ENCODE measurements at regions not wholly inside any gene's neighbourhood (a gene's known extent, or its start where the extent isn't known, plus 50 kb on each side); places are given as distances from the start of the nearest gene placed in this dataset.
A peak's percentile ranks its signal among the peaks of the same experiment; 100 is the strongest.

GRCh38 chr16:9687737-9688319 is 494.4 kb downstream of the GRIN2A start:
- no peak for DNase-seq (ENCODE audit: low spot score)

- no peak for DNase-seq (ENCODE audit: low spot score)
Observed at GRCh38 chr16:9689597-9689996, 492.6 kb downstream of the GRIN2A start.

GRCh38 chr16:9695152-9695551 is 487.1 kb downstream of the GRIN2A start:
- peak; percentile 15 for DNase-seq (ENCODE audit: low spot score)

Measured in RKO (cell line).